ENCODE measurements at regions not wholly inside any gene's neighbourhood (a gene's known extent, or its start where the extent isn't known, plus 50 kb on each side); places are given as distances from the start of the nearest gene placed in this dataset.
"Not testable (repeated sequence)": the region's sequence is repeated elsewhere in the genome, so short reads cannot be mapped to it uniquely, and the experiment has no call there.

GRCh38 chr12:116327992-116328391, 50.5 kb upstream of the MED13L start:
- intact Hi-C loops (cut with micrococcal nuclease); DNase-seq (ENCODE audit: unreplicated experiment); H3K4me1 Mint-ChIP-seq (ENCODE audit: insufficient read depth, unreplicated experiment); H3K9me3 Mint-ChIP-seq (ENCODE audit: unreplicated experiment); H3K27me3 Mint-ChIP-seq (ENCODE audit: insufficient read depth, unreplicated experiment); H3K4me3 Mint-ChIP-seq (ENCODE audit: unreplicated experiment); BruUV-seq (replicated peaks); H3K27ac Mint-ChIP-seq (ENCODE audit: low read depth, unreplicated experiment): not testable (repeated sequence)
- ChIA-PET CTCF (interaction anchor here (0.6 kb wide), 1 partner anchor 176 kb away, joined by 3 read pairs; no protein-coding TSS in a partner anchor), POLR2A (interaction anchor here (0.6 kb wide), 1 partner anchor 65 kb away, joined by 3 read pairs; no protein-coding TSS in a partner anchor)
- peaks cover 13% of the 10 kb centered on the region for H3K36me3 Mint-ChIP-seq (ENCODE audit: insufficient read depth, unreplicated experiment)

GRCh38 chr12:116331876-116332275, 54.4 kb upstream of the MED13L start:
- DNase-seq (ENCODE audit: unreplicated experiment): no peak
- no peak for TF ChIP-seq CTCF (IDR thresholded peaks at IDR 0.05; ENCODE audit: unreplicated experiment)
- no peak overlapping the region for H3K27ac Mint-ChIP-seq (ENCODE audit: low read depth, unreplicated experiment)
- H3K36me3 Mint-ChIP-seq (ENCODE audit: insufficient read depth, unreplicated experiment): peaks cover 1% of the 10 kb centered on the region
- intact Hi-C loops (cut with micrococcal nuclease): no loop called here
- CTCF ChIA-PET: no interaction called here
- no peaks in the 10 kb centered on the region for H3K9me3 Mint-ChIP-seq (ENCODE audit: unreplicated experiment)
- no peaks in the 10 kb centered on the region for H3K27me3 Mint-ChIP-seq (ENCODE audit: insufficient read depth, unreplicated experiment)
- no TSS peak for BruUV-seq (replicated peaks)
- H3K4me1 Mint-ChIP-seq (ENCODE audit: insufficient read depth, unreplicated experiment): no peaks in the 10 kb centered on the region
- H3K4me3 Mint-ChIP-seq (ENCODE audit: unreplicated experiment): no peak overlapping the region
- POLR2A ChIA-PET: interaction anchor here (1.3 kb wide), 1 partner anchor 13 kb away, joined by 3 read pairs; no protein-coding TSS in a partner anchor

- ChIA-PET CTCF (interaction anchor here (1.0 kb wide), 1 partner anchor 9 kb away, joined by 3 read pairs; no protein-coding TSS in a partner anchor), POLR2A (interaction anchor here (1.3 kb wide), 1 partner anchor 14 kb away, joined by 3 read pairs; no protein-coding TSS in a partner anchor)
- Mint-ChIP-seq H3K9me3 (ENCODE audit: unreplicated experiment) (no peaks in the 10 kb centered on the region), H3K4me1 (ENCODE audit: insufficient read depth, unreplicated experiment) (no peaks in the 10 kb centered on the region), H3K27ac (ENCODE audit: low read depth, unreplicated experiment) (no peak overlapping the region), H3K4me3 (ENCODE audit: unreplicated experiment) (no peak overlapping the region), H3K27me3 (ENCODE audit: insufficient read depth, unreplicated experiment) (no peaks in the 10 kb centered on the region), H3K36me3 (ENCODE audit: insufficient read depth, unreplicated experiment) (no peaks in the 10 kb centered on the region)
- intact Hi-C loops (cut with micrococcal nuclease): no loop called here
- no peak for TF ChIP-seq CTCF (IDR thresholded peaks at IDR 0.05; ENCODE audit: unreplicated experiment)
- BruUV-seq (replicated peaks): no TSS peak
- no peak for DNase-seq (ENCODE audit: unreplicated experiment)
Observed at GRCh38 chr12:116332705-116333380, 55.4 kb upstream of the MED13L start.

- CTCF ChIA-PET: interaction anchor here (1.0 kb wide), 1 partner anchor 8 kb away, joined by 3 read pairs; no protein-coding TSS in a partner anchor
- BruUV-seq (replicated peaks): no TSS peak
Observed at GRCh38 chr12:116333402-116333801, 55.9 kb upstream of the MED13L start.

More at GRCh38 chr12:116333402-116333801, 55.9 kb upstream of the MED13L start:
- DNase-seq (ENCODE audit: unreplicated experiment): no peak
- Mint-ChIP-seq H3K36me3 (ENCODE audit: insufficient read depth, unreplicated experiment) (no peaks in the 10 kb centered on the region), H3K9me3 (ENCODE audit: unreplicated experiment) (no peaks in the 10 kb centered on the region), H3K4me3 (ENCODE audit: unreplicated experiment) (no peak overlapping the region), H3K27me3 (ENCODE audit: insufficient read depth, unreplicated experiment) (no peaks in the 10 kb centered on the region), H3K27ac (ENCODE audit: low read depth, unreplicated experiment) (no peak overlapping the region), H3K4me1 (ENCODE audit: insufficient read depth, unreplicated experiment) (no peaks in the 10 kb centered on the region)
- POLR2A ChIA-PET: no interaction called here
- TF ChIP-seq CTCF (IDR thresholded peaks at IDR 0.05; ENCODE audit: unreplicated experiment): no peak
- intact Hi-C loops (cut with micrococcal nuclease): no loop called here
